GM18873 (cell line): ENCODE measurements at regions not wholly inside any gene's neighbourhood (a gene's known extent, or its start where the extent isn't known, plus 50 kb on each side); places are given as distances from the start of the nearest gene placed in this dataset.

Experiments
- ATAC-seq: cut with Tn5 transposase; IDR thresholded peaks from one replicate; pipeline ENCODE4 v1.9.1; 2021; ENCODE audit warnings: mild to moderate bottlenecking, moderate library complexity, moderate number of reproducible peaks; ENCODE audit not compliant: unreplicated experiment, low FRiP score

- ATAC-seq = no peak
Measured at GRCh38 chr11:112570333-112570732, 309.7 kb upstream of the PLET1 start.

DNA sequence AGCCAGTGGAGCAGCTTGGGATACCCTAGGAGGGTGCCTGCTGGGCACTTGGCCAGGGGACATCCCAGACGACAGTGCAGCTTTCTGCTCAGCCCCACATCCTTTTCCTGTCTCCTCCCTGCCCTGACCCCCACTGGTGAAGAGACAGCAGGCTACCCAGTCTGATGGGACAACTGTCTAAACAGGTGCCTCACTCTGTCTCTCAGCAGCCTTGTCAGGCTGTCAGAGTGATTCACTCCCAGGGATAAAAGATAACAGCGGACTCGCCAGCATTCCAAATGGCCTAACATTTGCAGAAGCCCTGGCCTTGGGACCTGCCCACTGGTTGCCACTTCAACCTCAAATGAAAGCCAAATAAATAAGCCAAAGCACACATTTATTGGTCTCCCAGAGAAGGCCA, 318.6 kb upstream of the PLET1 start:
- ATAC-seq = no peak

DNA sequence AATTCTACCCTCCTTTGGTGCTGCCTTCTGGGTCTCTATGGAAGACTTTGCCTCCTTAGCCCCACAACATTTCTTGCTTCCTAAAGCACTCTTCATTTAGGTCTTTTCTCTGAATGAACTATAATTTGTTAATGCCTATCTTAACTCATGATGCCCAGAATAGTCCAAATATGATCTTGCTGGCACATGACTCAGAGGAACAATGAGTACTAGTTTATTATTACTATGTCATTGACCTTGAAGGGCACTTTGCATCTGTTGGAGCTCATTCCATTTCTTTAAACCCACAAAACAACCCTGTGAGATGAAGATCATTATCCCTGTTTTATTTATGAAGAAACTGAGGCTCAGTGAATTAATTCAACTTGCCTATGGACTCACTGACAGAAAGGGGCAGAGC, 320.2 kb upstream of the PLET1 start:
- ATAC-seq = no peak

- no peak for ATAC-seq
Measured at GRCh38 chr11:112581747-112582146, 321.1 kb upstream of the PLET1 start.

DNA sequence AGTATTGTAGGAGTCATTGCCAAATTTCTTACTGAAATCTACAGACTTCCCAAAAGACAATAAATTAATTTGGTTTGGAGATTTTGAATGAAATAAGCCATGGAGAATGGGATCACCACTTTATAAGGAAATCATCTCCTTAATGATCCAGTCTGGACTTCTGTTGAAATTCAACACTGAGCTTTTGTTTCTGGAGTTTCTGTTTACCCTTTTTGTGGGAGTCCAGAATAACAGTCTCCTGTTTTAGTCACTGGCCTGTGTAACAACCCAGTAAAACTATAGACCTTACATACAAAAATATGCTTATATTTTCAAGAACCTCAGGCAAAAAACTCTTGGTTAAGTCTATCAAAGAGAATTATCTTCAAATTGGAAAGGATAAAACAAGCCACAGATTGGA, 321.7 kb upstream of the PLET1 start:
- no peak for ATAC-seq

GRCh38 chr11:112583261-112583893, 322.7 kb upstream of the PLET1 start:
- peak; percentile 90 for ATAC-seq

DNA sequence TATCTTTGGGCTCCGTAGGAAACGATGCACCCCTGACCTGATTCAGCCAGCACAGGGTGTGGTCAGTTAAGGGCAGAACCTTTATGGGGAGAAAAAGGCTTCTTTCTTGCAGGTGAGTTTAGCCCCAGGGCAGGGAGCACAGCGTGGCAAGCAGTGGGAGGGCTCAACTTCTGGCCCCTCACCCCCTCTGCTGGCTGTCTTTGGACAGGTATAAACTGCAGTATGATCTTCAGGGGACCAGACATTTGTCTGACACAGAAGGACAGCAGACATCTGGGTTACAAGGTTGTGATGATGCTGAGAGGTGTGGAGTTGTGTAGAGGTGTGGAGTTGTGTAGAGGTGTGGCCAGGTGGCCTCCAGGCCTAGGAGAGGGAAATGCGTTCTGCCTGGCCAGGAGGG, 324.0 kb upstream of the PLET1 start:
- ATAC-seq = no peak

- no peak for ATAC-seq
Measured at GRCh38 chr11:112587664-112588063, 327.0 kb upstream of the PLET1 start.

DNA sequence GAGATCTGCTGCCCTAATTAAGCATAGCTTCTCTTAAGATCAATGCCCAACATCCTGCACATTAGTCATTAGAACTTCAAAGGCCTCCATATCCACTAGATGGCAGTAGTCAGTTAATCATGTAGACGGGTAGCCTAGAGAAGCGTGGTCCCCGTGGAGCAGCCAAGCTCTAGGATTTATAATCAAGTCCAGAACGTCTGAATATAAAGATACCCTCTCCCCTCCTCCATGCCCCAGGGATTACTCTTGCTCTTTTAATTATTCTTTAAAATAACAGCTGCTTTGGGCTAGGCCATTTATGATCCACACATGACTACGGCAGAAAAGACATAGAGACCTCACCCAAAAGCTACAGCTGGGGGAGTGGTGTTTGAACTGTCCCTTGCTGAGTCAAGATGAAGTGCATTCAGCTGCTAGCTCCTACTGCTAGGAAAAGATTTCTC, 327.6 kb upstream of the PLET1 start:
- peak; percentile 34 for ATAC-seq

DNA sequence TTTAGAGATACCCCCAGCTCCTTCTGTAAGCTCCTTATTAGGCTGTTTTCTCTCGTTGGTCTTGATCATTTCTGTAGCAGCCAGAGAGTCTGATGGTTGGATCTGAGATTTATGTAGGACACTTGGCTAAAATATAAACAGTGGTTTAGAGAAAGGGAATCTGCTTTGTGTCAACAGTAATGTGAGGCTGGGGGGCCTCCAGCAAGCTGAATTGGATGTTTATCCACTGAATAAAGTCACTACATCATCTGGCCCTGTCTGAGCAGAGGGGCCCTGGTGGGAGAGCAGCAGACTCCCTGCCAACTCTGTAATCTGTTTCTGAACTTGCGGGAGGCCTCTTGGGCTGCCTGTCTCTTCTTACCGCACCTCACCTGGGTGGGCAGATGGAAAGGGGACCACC, 328.5 kb upstream of the PLET1 start:
- ATAC-seq = no peak

GRCh38 chr11:112590764-112591163, 330.1 kb upstream of the PLET1 start:
- ATAC-seq = no peak

GRCh38 chr11:112593440-112593839, 332.8 kb upstream of the PLET1 start:
- ATAC-seq = no peak

DNA sequence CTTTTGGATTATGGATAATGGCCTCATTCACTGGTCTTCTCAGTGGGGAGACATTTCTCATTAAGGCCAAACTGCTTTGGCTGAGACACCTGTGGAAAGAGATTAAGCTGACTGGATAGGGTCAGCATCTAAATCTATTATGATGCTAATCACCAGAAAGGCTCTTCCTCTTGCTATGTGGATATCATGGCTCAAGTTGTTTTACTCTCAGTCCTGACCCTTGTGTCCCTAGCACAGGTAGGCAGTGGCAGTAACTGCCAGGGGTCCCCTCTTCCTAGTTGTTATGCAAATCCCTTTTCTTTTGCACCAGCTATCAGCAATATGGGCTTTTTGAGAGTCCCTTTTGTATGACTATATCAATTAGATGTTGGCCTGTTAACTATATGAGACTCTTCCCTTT, 335.7 kb upstream of the PLET1 start:
- no peak for ATAC-seq

DNA sequence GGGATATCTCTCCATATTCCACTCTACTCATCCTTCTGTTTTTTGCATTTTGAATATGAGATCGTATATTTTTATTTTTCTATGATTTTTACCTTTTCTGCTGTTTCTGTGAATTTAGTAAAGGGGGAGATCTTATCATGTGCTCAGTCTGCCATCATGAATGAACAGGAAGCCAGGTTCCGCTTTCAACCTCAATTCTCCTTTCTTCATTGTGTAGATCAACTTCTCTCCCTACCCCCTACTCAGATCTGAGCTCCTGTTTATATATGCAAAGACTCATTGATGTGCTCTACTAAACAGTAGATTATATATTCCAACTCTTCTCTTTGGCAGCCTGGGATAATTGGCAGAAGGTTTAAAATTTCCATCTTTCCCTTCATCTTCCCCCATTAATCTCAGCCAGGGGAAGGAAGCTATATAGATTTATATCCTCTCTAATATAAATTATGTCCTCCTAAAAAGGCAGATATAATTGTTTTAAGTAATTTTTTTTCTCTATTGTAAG, 336.7 kb upstream of the PLET1 start:
- no peak for ATAC-seq

DNA sequence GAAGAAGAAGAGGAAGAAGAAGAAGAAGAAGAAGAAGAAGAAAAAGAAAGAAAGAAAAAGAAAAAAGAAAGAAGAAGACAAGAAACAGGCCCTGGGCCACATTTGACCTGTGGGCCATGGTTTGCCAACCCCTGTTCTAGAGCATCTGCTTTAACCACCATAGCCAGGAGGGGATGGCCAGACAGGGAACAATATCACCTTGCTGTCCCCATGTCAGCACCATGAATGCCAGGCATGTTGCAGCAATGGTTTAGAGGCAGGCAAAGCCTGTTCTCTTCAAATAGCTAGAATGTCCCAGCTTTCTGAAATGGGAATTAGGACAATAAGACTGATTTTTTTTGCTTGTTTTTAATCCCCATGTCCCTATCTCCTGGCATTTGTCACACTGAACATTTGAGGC, 338.6 kb upstream of the PLET1 start:
- ATAC-seq = no peak

DNA sequence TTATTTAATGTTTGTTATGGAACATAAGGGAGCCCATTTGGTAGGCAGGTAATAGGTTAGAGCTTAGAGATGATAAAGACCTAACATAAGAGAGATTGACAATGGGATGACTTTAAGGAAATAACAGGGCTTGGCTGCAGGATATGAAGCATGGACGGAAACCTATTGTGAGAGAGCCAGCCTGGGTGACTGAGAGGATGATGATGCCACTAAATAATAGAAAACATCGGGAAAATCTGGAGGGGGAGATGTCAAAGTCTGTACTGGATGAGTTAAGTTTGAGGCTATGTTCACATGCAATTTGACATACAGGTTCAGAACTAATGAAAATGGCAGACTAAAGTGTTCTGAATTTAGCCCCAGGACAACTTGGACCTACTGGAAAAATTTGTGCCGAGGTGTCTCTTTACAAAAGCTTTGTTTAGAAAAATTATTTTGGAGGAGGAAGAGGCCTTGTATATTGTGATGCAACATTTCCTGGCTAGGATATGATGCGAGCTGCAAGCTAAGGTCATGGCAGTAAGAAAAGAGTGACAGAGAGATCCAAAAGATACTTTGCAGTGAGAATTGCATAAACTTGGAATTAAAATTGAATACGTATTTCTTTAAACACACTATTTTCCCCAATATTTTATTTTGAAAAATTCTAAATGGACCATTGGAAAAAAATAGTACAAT, 339.3 kb upstream of the PLET1 start:
- no peak for ATAC-seq

GRCh38 chr11:112605093-112605666, 344.5 kb upstream of the PLET1 start:
- ATAC-seq = no peak

GRCh38 chr11:112606656-112607055, 346.0 kb upstream of the PLET1 start:
- ATAC-seq = no peak

DNA sequence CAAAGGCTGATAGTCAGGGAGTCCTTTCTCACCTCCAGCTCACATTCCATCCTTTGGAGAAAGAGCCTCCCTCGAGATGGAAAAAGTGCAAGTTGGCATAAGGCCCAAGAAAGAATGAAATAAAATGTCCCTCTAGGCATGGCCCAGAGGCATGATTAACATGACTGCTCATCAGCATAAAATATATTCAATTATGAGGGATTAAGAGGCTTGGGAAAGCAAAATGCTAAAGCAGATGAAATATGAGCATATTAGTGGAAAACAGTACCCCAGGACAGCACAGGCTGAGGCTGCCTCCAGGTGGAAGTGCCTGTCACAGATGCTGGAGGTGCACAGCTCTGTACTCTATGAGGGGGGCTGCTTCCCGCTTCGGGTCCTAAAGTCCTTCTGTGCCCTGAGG, 347.8 kb upstream of the PLET1 start:
- no peak for ATAC-seq

GRCh38 chr11:112610494-112610893, 349.8 kb upstream of the PLET1 start:
- ATAC-seq = no peak

DNA sequence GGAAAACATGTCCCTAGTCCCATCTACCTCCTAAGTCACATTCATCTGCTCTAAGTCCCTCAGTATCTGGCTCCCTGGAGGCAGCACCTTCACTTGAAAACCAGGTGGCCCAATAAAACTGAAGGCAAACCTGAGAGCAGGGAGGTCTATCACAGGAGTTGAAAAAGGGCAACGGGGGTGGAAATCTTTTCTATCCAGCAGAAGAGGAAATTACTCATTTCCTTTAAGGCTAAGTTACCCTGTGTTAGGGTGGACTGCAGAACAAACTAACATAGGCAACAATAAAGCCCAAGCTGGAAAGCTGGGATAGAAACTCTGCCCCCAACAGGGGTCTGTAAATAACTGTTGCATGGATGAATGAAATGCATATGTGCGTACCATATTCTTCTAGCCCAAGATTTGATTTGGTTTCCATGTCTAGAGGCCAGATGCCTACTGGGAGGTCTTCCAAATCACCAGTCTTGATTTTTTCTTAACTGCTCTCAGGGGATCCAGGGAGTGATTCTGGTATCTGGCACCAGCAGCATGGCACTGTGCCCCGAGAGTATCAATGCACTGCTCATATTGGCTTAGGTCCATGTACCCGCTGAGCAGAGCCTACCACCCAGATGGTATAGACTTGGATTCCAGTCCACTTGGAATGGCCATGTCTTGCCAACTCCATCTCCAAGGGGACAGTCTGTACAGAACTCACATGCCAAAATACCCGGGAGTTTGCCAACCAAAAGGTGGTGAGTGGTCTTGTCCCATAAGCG, 350.0 kb upstream of the NCAM1 start:
- no peak for ATAC-seq
